ENCODE measurements at regions not wholly inside any gene's neighbourhood (a gene's known extent, or its start where the extent isn't known, plus 50 kb on each side); places are given as distances from the start of the nearest gene placed in this dataset.

DNA sequence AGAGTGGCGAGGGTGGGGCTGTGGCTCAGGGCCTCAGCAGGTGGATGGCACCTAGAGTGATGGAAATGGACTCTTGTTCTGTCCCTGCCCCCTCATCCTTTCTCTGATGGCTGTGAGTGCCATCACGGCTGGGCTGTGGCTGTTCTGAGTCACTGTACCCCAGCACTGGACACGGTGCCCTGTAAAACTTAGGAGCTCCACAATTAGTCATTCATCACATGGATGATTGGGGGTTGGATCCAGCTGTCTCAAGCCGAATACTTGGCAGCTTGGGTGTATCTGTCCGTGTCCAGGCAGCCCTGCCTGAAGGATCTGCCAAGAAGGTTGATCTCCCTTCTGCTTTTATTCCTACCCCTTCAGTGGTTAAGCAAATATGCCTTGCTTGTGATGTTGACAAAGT, 295.5 kb upstream of the EEF2KMT start:
- no peak for TF ChIP-seq BACH2 (CRISPR knock-in tag; IDR thresholded peaks at IDR 0.05; ENCODE audit: borderline replicate concordance)
- TF ChIP-seq, protein P1, sequence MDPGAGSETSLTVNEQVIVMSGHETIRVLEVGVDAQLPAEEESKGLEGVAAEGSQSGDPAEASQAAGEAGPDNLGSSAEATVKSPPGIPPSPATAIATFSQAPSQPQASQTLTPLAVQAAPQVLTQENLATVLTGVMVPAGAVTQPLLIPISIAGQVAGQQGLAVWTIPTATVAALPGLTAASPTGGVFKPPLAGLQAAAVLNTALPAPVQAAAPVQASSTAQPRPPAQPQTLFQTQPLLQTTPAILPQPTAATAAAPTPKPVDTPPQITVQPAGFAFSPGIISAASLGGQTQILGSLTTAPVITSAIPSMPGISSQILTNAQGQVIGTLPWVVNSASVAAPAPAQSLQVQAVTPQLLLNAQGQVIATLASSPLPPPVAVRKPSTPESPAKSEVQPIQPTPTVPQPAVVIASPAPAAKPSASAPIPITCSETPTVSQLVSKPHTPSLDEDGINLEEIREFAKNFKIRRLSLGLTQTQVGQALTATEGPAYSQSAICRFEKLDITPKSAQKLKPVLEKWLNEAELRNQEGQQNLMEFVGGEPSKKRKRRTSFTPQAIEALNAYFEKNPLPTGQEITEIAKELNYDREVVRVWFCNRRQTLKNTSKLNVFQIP (CRISPR knock-in tag; IDR thresholded peaks at IDR 0.05; ENCODE audit: borderline replicate concordance, low read depth) = no peak
- TF ChIP-seq, protein P2, sequence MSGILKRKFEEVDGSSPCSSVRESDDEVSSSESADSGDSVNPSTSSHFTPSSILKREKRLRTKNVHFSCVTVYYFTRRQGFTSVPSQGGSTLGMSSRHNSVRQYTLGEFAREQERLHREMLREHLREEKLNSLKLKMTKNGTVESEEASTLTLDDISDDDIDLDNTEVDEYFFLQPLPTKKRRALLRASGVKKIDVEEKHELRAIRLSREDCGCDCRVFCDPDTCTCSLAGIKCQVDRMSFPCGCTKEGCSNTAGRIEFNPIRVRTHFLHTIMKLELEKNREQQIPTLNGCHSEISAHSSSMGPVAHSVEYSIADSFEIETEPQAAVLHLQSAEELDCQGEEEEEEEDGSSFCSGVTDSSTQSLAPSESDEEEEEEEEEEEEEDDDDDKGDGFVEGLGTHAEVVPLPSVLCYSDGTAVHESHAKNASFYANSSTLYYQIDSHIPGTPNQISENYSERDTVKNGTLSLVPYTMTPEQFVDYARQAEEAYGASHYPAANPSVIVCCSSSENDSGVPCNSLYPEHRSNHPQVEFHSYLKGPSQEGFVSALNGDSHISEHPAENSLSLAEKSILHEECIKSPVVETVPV (CRISPR knock-in tag; IDR thresholded peaks at IDR 0.05) = no peak

All from SK-N-SH treated with all-trans-retinoic acid at 6 μM for 48 hours (cell line).